CD14-positive monocyte (primary cell): ENCODE measurements at regions not wholly inside any gene's neighbourhood (a gene's known extent, or its start where the extent isn't known, plus 50 kb on each side); places are given as distances from the start of the nearest gene placed in this dataset.

Experiments
- DNase-seq, 3 donors: peaks; one replicate each; pipeline ENCODE4 v3.0.0-alpha.2; 2011 to 2022
- H2AFZ ChIP-seq: 2 replicates; pipeline ENCODE4 v1.6.0; 2012; ENCODE audit warnings: mild to moderate bottlenecking, low read depth, low read length, inconsistent platforms; ENCODE audit not compliant: insufficient read depth, poor library complexity, severe bottlenecking
- H3K27ac ChIP-seq, 2 donors: 1 replicate in 1 of 2; 2 replicates in 1 of 2; pipeline ENCODE4 v1.5.1; 2012 to 2013; ENCODE audit warnings: low read length in 2 of 2, control low read depth in 1 of 2, inconsistent platforms in 1 of 2, low read depth in 1 of 2, mild to moderate bottlenecking in 1 of 2
- H3K27me3 ChIP-seq, 2 donors: one replicate each; pipeline versions ENCODE4 v1.6.0 to v1.6.1; 2011 to 2013; ENCODE audit warnings: low read length in 2 of 2; ENCODE audit not compliant: control insufficient read depth in 2 of 2, insufficient read depth in 2 of 2
- H3K36me3 ChIP-seq, 2 donors: replicated peaks in 1 of 2; 1 replicate in 1 of 2; 2 replicates in 1 of 2; pipeline versions ENCODE4 v1.5.1 to v1.6.1; 2012 to 2013; ENCODE audit warnings: low read length in 2 of 2, control low read depth in 1 of 2, inconsistent platforms in 1 of 2, mild to moderate bottlenecking in 1 of 2; ENCODE audit not compliant: insufficient read depth in 2 of 2, control insufficient read depth in 1 of 2
- H3K4me1 ChIP-seq, 2 donors: 1 replicate in 1 of 2; 2 replicates in 1 of 2; pipeline versions ENCODE4 v1.5.1 to v1.6.1; 2012 to 2013; ENCODE audit warnings: low read length in 2 of 2, control low read depth in 1 of 2, inconsistent platforms in 1 of 2, mild to moderate bottlenecking in 1 of 2, moderate library complexity in 1 of 2; ENCODE audit not compliant: insufficient read depth in 2 of 2, control insufficient read depth in 1 of 2
- H3K4me2 ChIP-seq: replicated peaks from 2 replicates; pipeline ENCODE3; 2012; ENCODE audit warnings: low read length, moderate library complexity, mild to moderate bottlenecking; ENCODE audit not compliant: poor library complexity, severe bottlenecking; ENCODE audit errors: extremely low read depth
- H3K4me3 ChIP-seq, 3 experiments: fragments of 200-600 bp in 1 of 3; sonication (generic) in 1 of 3; replicated peaks in 1 of 3; 1 replicate in 2 of 3; 2 replicates in 1 of 3; pipeline ENCODE4 v1.5.1; 2011 to 2013; ENCODE audit warnings: low read length in 3 of 3, mild to moderate bottlenecking in 3 of 3, control low read depth in 2 of 3, low read depth in 2 of 3, inconsistent platforms in 1 of 3, moderate library complexity in 1 of 3
- H3K79me2 ChIP-seq: 2 replicates; pipeline ENCODE4 v1.6.0; 2012; ENCODE audit warnings: mild to moderate bottlenecking, control low read depth, inconsistent platforms, low read length, moderate library complexity; ENCODE audit not compliant: insufficient read depth
- H3K9ac ChIP-seq: 2 replicates; pipeline ENCODE4 v1.6.0; 2017; ENCODE audit warnings: low read length, mild to moderate bottlenecking; ENCODE audit not compliant: insufficient read depth, poor library complexity, severe bottlenecking
- H3K9me3 ChIP-seq, 2 donors: replicated peaks in 1 of 2; 1 replicate in 1 of 2; 2 replicates in 1 of 2; pipeline versions ENCODE4 v1.5.1 to v1.6.1; 2012 to 2013; ENCODE audit warnings: low read length in 2 of 2, control low read depth in 1 of 2; ENCODE audit not compliant: control insufficient read depth in 1 of 2, insufficient read depth in 1 of 2
- H4K20me1 ChIP-seq: 2 replicates; pipeline ENCODE4 v1.6.0; 2012; ENCODE audit warnings: mild to moderate bottlenecking, low read length, control low read depth, moderate library complexity; ENCODE audit not compliant: insufficient read depth
- H3K27ac Mint-ChIP-seq, 7 donors: one replicate each; pipeline ENCODE4 v1.8.0; 2020; ENCODE audit warnings: mild to moderate bottlenecking in 7 of 7, mixed read lengths in 7 of 7, moderate library complexity in 6 of 7, inconsistent platforms in 2 of 7
- H3K27me3 Mint-ChIP-seq, 3 donors: one replicate each; pipeline ENCODE4 v1.8.0; 2021 to 2022; ENCODE audit warnings: low read depth in 3 of 3, mild to moderate bottlenecking in 3 of 3, mixed read lengths in 3 of 3, moderate library complexity in 3 of 3, inconsistent platforms in 1 of 3
- H3K36me3 Mint-ChIP-seq, 2 donors: one replicate each; pipeline ENCODE4 v1.8.0; 2020; ENCODE audit warnings: mixed read lengths in 2 of 2, inconsistent platforms in 1 of 2, mild to moderate bottlenecking in 1 of 2
- H3K4me1 Mint-ChIP-seq: one replicate; pipeline ENCODE4 v1.8.0; 2020; ENCODE audit warnings: mild to moderate bottlenecking, mixed read lengths
- H3K4me3 Mint-ChIP-seq, 2 donors: one replicate each; pipeline ENCODE4 v1.8.0; 2020; ENCODE audit warnings: mild to moderate bottlenecking in 2 of 2, mixed read lengths in 2 of 2, moderate library complexity in 1 of 2
- H3K9me3 Mint-ChIP-seq, 7 donors: one replicate each; pipeline ENCODE4 v1.8.0; 2020 to 2022; ENCODE audit warnings: mixed read lengths in 7 of 7, mild to moderate bottlenecking in 6 of 7, moderate library complexity in 6 of 7, inconsistent platforms in 2 of 7
- CTCF ChIP-seq: fragments of 200-600 bp; IDR thresholded peaks from one replicate; pipeline ENCODE4 v1.8.0; 2022; ENCODE audit warnings: antibody characterized with exemption, mild to moderate bottlenecking
- WGBS: methylation state at CpG from one replicate; pipeline ENCODE4 v1.1.5; 2013; ENCODE audit warnings: missing lambda C conversion rate; ENCODE audit not compliant: insufficient coverage; 5-methylcytosine and 5-hydroxymethylcytosine counted together
- intact Hi-C, 2 donors: fragments of 100-400 bp; cut with micrococcal nuclease; formaldehyde crosslinking; loops; one replicate each; pipeline versions ENCODE4 v1.15.0 to v1.15.1; 2023

GRCh38 chr7:27299861-27300260 lies 57.3 kb downstream of the EVX1 start:
- Mint-ChIP-seq H3K27me3 (peaks cover 5 to 17% (median 9%) of the 10 kb centered on the region in 3 donors), H3K36me3 (no peaks in the 10 kb centered on the region), H3K4me1 (peaks cover 15% of the 10 kb centered on the region), H3K4me3 (no peak overlapping the region), H3K27ac (no peak overlapping the region), H3K9me3 (peaks cover 0 to 4% (median 0%) of the 10 kb centered on the region in 7 donors)
- Histone ChIP-seq H3K4me1 (peaks cover 12 to 13% of the 10 kb centered on the region in 2 donors), H3K4me3 (no peak overlapping the region), H2AFZ (no peak overlapping the region), H3K9ac (no peak overlapping the region), H3K9me3 (no peaks in the 10 kb centered on the region), H3K36me3 (no peaks in the 10 kb centered on the region), H3K79me2 (no peaks in the 10 kb centered on the region), H3K27me3 (no peaks in the 10 kb centered on the region), H3K4me2 (no peak overlapping the region), H4K20me1 (no peaks in the 10 kb centered on the region), H3K27ac (no peak overlapping the region)
- TF ChIP-seq CTCF, result no peak
- intact Hi-C loops, result no loop called here
- WGBS, result 100% methylated on average over 3 of the region's 3 CpGs
- no peak for DNase-seq

- no peak overlapping the region for H3K4me3 Mint-ChIP-seq
- Histone ChIP-seq H3K36me3 (no peaks in the 10 kb centered on the region), H3K9me3 (no peaks in the 10 kb centered on the region), H2AFZ (no peak overlapping the region), H4K20me1 (no peaks in the 10 kb centered on the region), H3K27ac (no peak overlapping the region), H3K4me3 (no peak overlapping the region), H3K9ac (no peak overlapping the region), H3K4me2 (no peak overlapping the region), H3K79me2 (no peaks in the 10 kb centered on the region), H3K27me3 (no peaks in the 10 kb centered on the region), H3K4me1 (peaks cover 12 to 13% of the 10 kb centered on the region in 2 donors)
- intact Hi-C loops, result no loop called here
- WGBS, result no CpG with 5 or more reads among the region's 3 CpGs
- peaks cover 15% of the 10 kb centered on the region for H3K4me1 Mint-ChIP-seq
- DNase-seq, result peak; percentile 12 to 47 (median 32)
- no peak for TF ChIP-seq CTCF
- peaks cover 0 to 5% (median 0%) of the 10 kb centered on the region in 7 donors for H3K9me3 Mint-ChIP-seq
- no peak overlapping the region for H3K27ac Mint-ChIP-seq
- H3K36me3 Mint-ChIP-seq, result no peaks in the 10 kb centered on the region
- H3K27me3 Mint-ChIP-seq, result peaks cover 5 to 14% (median 11%) of the 10 kb centered on the region in 3 donors
Observed at GRCh38 chr7:27300421-27300820, 57.8 kb downstream of the EVX1 start.
